ENCODE measurements at regions not wholly inside any gene's neighbourhood (a gene's known extent, or its start where the extent isn't known, plus 50 kb on each side); places are given as distances from the start of the nearest gene placed in this dataset.

DNA sequence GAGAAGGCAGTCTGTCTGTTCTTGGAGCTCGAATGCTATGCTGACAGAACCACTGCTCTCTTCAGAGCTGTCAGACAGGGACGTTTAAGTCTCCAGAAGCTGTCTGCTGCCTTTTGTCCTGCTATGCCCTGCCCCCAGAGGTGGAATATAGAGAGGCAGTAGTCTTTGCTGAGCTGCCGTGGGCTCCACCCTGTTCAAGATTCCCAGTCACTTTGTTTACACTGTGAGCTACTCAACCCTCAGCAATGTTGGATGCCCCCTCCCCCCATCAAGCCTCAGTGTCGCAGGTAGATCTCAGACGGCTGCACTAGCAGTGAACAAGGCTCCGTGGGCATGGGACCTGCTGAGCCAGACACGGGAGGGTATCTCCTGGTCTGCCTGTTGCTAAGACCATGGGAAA lies 344.2 kb downstream of the TMEM161B start:
- H2AFZ ChIP-seq (ENCODE audit: low read depth) = no peak overlapping the region
- no peaks in the 10 kb centered on the region for H3K9me2 ChIP-seq
- H3K4me2 ChIP-seq = no peak overlapping the region
- TF ChIP-seq JUND (IDR thresholded peaks at IDR 0.05) (no peak), POLR2AphosphoS5 (IDR thresholded peaks at IDR 0.05; ENCODE audit: low read depth, low read length) (no peak), RAD21 (IDR thresholded peaks at IDR 0.05; ENCODE audit: low read length) (no peak), GABPA (IDR thresholded peaks at IDR 0.05; ENCODE audit: low read depth) (no peak), RXRA (IDR thresholded peaks at IDR 0.05; ENCODE audit: borderline replicate concordance, low read depth) (no peak), NFIC (IDR thresholded peaks at IDR 0.05; ENCODE audit: borderline replicate concordance) (no peak), FOXJ3 (CRISPR knock-in tag; IDR thresholded peaks at IDR 0.05) (no peak), FOXM1 (IDR thresholded peaks at IDR 0.05; ENCODE audit: low read depth) (no peak), EZH2phosphoT487 (IDR thresholded peaks at IDR 0.05; ENCODE audit: borderline replicate concordance, low read depth) (no peak), CHD2 (IDR thresholded peaks at IDR 0.05; ENCODE audit: low read length, partially characterized antibody) (no peak)
- TF ChIP-seq, protein P1, sequence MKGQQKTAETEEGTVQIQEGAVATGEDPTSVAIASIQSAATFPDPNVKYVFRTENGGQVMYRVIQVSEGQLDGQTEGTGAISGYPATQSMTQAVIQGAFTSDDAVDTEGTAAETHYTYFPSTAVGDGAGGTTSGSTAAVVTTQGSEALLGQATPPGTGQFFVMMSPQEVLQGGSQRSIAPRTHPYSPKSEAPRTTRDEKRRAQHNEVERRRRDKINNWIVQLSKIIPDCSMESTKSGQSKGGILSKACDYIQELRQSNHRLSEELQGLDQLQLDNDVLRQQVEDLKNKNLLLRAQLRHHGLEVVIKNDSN (IDR thresholded peaks at IDR 0.05; ENCODE audit: borderline replicate concordance, low read depth) = no peak
- TF ChIP-seq, protein P2, sequence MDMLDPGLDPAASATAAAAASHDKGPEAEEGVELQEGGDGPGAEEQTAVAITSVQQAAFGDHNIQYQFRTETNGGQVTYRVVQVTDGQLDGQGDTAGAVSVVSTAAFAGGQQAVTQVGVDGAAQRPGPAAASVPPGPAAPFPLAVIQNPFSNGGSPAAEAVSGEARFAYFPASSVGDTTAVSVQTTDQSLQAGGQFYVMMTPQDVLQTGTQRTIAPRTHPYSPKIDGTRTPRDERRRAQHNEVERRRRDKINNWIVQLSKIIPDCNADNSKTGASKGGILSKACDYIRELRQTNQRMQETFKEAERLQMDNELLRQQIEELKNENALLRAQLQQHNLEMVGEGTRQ (IDR thresholded peaks at IDR 0.05; ENCODE audit: borderline replicate concordance, low read depth, low read length) = no peak
- TF ChIP-seq, protein P3, sequence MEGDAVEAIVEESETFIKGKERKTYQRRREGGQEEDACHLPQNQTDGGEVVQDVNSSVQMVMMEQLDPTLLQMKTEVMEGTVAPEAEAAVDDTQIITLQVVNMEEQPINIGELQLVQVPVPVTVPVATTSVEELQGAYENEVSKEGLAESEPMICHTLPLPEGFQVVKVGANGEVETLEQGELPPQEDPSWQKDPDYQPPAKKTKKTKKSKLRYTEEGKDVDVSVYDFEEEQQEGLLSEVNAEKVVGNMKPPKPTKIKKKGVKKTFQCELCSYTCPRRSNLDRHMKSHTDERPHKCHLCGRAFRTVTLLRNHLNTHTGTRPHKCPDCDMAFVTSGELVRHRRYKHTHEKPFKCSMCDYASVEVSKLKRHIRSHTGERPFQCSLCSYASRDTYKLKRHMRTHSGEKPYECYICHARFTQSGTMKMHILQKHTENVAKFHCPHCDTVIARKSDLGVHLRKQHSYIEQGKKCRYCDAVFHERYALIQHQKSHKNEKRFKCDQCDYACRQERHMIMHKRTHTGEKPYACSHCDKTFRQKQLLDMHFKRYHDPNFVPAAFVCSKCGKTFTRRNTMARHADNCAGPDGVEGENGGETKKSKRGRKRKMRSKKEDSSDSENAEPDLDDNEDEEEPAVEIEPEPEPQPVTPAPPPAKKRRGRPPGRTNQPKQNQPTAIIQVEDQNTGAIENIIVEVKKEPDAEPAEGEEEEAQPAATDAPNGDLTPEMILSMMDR (IDR thresholded peaks at IDR 0.05) = no peak
- TF ChIP-seq, protein P4, sequence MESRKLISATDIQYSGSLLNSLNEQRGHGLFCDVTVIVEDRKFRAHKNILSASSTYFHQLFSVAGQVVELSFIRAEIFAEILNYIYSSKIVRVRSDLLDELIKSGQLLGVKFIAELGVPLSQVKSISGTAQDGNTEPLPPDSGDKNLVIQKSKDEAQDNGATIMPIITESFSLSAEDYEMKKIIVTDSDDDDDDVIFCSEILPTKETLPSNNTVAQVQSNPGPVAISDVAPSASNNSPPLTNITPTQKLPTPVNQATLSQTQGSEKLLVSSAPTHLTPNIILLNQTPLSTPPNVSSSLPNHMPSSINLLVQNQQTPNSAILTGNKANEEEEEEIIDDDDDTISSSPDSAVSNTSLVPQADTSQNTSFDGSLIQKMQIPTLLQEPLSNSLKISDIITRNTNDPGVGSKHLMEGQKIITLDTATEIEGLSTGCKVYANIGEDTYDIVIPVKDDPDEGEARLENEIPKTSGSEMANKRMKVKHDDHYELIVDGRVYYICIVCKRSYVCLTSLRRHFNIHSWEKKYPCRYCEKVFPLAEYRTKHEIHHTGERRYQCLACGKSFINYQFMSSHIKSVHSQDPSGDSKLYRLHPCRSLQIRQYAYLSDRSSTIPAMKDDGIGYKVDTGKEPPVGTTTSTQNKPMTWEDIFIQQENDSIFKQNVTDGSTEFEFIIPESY (IDR thresholded peaks at IDR 0.05; ENCODE audit: borderline replicate concordance, low read depth) = no peak
- TF ChIP-seq, protein P5, sequence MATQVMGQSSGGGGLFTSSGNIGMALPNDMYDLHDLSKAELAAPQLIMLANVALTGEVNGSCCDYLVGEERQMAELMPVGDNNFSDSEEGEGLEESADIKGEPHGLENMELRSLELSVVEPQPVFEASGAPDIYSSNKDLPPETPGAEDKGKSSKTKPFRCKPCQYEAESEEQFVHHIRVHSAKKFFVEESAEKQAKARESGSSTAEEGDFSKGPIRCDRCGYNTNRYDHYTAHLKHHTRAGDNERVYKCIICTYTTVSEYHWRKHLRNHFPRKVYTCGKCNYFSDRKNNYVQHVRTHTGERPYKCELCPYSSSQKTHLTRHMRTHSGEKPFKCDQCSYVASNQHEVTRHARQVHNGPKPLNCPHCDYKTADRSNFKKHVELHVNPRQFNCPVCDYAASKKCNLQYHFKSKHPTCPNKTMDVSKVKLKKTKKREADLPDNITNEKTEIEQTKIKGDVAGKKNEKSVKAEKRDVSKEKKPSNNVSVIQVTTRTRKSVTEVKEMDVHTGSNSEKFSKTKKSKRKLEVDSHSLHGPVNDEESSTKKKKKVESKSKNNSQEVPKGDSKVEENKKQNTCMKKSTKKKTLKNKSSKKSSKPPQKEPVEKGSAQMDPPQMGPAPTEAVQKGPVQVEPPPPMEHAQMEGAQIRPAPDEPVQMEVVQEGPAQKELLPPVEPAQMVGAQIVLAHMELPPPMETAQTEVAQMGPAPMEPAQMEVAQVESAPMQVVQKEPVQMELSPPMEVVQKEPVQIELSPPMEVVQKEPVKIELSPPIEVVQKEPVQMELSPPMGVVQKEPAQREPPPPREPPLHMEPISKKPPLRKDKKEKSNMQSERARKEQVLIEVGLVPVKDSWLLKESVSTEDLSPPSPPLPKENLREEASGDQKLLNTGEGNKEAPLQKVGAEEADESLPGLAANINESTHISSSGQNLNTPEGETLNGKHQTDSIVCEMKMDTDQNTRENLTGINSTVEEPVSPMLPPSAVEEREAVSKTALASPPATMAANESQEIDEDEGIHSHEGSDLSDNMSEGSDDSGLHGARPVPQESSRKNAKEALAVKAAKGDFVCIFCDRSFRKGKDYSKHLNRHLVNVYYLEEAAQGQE (IDR thresholded peaks at IDR 0.05; ENCODE audit: low read depth, low read length) = no peak
- no peak overlapping the region for H3K27ac ChIP-seq (ENCODE audit: low read depth in 2 of 2, low read length in 1 of 2)
- no peak for DNase-seq
- no peaks in the 10 kb centered on the region for H3K79me2 ChIP-seq (ENCODE audit: insufficient read depth)
- H3K9ac ChIP-seq = no peak overlapping the region
- H3K4me1 ChIP-seq (ENCODE audit: control insufficient read depth in 1 of 2, insufficient read depth in 2 of 2, low read depth in 1 of 2, low read length in 1 of 2) = no peaks in the 10 kb centered on the region
- no peaks in the 10 kb centered on the region for H3K36me3 ChIP-seq (replicated peaks in 1 of 2; ENCODE audit: control insufficient read depth in 1 of 2, insufficient read depth in 2 of 2, low read length in 1 of 2)
- no peaks in the 10 kb centered on the region for H3K27me3 ChIP-seq (ENCODE audit: insufficient read depth)
- no peaks in the 10 kb centered on the region for H3F3A ChIP-seq (replicated peaks; ENCODE audit: insufficient read depth)
- H4K20me1 ChIP-seq (ENCODE audit: insufficient read depth) = no peaks in the 10 kb centered on the region
- H3K4me3 ChIP-seq (ENCODE audit: low read depth in 2 of 2, low read length in 1 of 2) = no peak overlapping the region
- WGBS (ENCODE audit: low lambda C conversion rate) = 0% methylated on average over 2 of the region's 7 CpGs
- POLR2A ChIA-PET = no interaction called here
- H3K9me3 ChIP-seq = no peaks in the 10 kb centered on the region
- CTCF ChIA-PET = no interaction called here

Measured in SK-N-SH (cell line).